ENCODE measurements at regions not wholly inside any gene's neighbourhood (a gene's known extent, or its start where the extent isn't known, plus 50 kb on each side); places are given as distances from the start of the nearest gene placed in this dataset.

GRCh38 chr18:51363384-51363783 is 165.9 kb upstream of the MEX3C start:
- Histone ChIP-seq H3K36me3 (replicated peaks) (no peaks in the 10 kb centered on the region), H3K4me3 (ENCODE audit: low read depth, low read length) (no peak overlapping the region), H3K27ac (no peak overlapping the region), H3K27me3 (replicated peaks) (no peaks in the 10 kb centered on the region)
- DNase-seq: no peak
- in situ Hi-C loops (cut with HindIII; ENCODE audit: low pct_ligation_motif_present, low sequenced_read_pairs): no loop called here
- TF ChIP-seq CTCF (IDR thresholded peaks at IDR 0.05; ENCODE audit: low read depth, low read length, missing control alignments): no peak

- H3K27ac ChIP-seq: no peak overlapping the region
- H3K27me3 ChIP-seq (replicated peaks): no peaks in the 10 kb centered on the region
- in situ Hi-C loops (cut with HindIII; ENCODE audit: low pct_ligation_motif_present, low sequenced_read_pairs): no loop called here
- no peak for DNase-seq
- H3K36me3 ChIP-seq (replicated peaks): no peaks in the 10 kb centered on the region
- no peak for TF ChIP-seq CTCF (IDR thresholded peaks at IDR 0.05; ENCODE audit: low read depth, low read length, missing control alignments)
- H3K4me3 ChIP-seq (ENCODE audit: low read depth, low read length): no peak overlapping the region
These were observed 173.5 kb upstream of the MEX3C start for GRCh38 chr18:51370996-51371395.

- no peak for DNase-seq
- in situ Hi-C loops (cut with HindIII; ENCODE audit: low pct_ligation_motif_present, low sequenced_read_pairs): no loop called here
- no peak overlapping the region for H3K4me3 ChIP-seq (ENCODE audit: low read depth, low read length)
- no peak for TF ChIP-seq CTCF (IDR thresholded peaks at IDR 0.05; ENCODE audit: low read depth, low read length, missing control alignments)
- H3K27ac ChIP-seq: no peak overlapping the region
- H3K36me3 ChIP-seq (replicated peaks): no peaks in the 10 kb centered on the region
- no peaks in the 10 kb centered on the region for H3K27me3 ChIP-seq (replicated peaks)
These were observed 174.4 kb upstream of the MEX3C start for GRCh38 chr18:51371929-51372328.

- no peaks in the 10 kb centered on the region for H3K27me3 ChIP-seq (replicated peaks)
- H3K27ac ChIP-seq: no peak overlapping the region
- in situ Hi-C loops (cut with HindIII; ENCODE audit: low pct_ligation_motif_present, low sequenced_read_pairs): no loop called here
- H3K4me3 ChIP-seq (ENCODE audit: low read depth, low read length): no peak overlapping the region
- DNase-seq: no peak
- no peaks in the 10 kb centered on the region for H3K36me3 ChIP-seq (replicated peaks)
- no peak for TF ChIP-seq CTCF (IDR thresholded peaks at IDR 0.05; ENCODE audit: low read depth, low read length, missing control alignments)
These were observed 184.6 kb upstream of the MEX3C start for GRCh38 chr18:51382081-51382480.

GRCh38 chr18:51383116-51383515 is 185.6 kb upstream of the MEX3C start:
- no peak overlapping the region for H3K4me3 ChIP-seq (ENCODE audit: low read depth, low read length)
- no peak for TF ChIP-seq CTCF (IDR thresholded peaks at IDR 0.05; ENCODE audit: low read depth, low read length, missing control alignments)
- H3K36me3 ChIP-seq (replicated peaks): no peaks in the 10 kb centered on the region
- no peak for DNase-seq
- no peaks in the 10 kb centered on the region for H3K27me3 ChIP-seq (replicated peaks)
- no peak overlapping the region for H3K27ac ChIP-seq
- in situ Hi-C loops (cut with HindIII; ENCODE audit: low pct_ligation_motif_present, low sequenced_read_pairs): no loop called here

- H3K27ac ChIP-seq: no peak overlapping the region
- peak; percentile 62 for DNase-seq
- H3K36me3 ChIP-seq (replicated peaks): no peaks in the 10 kb centered on the region
- in situ Hi-C loops (cut with HindIII; ENCODE audit: low pct_ligation_motif_present, low sequenced_read_pairs): no loop called here
- H3K4me3 ChIP-seq (ENCODE audit: low read depth, low read length): no peak overlapping the region
- no peak for TF ChIP-seq CTCF (IDR thresholded peaks at IDR 0.05; ENCODE audit: low read depth, low read length, missing control alignments)
- H3K27me3 ChIP-seq (replicated peaks): no peaks in the 10 kb centered on the region
These were observed 186.2 kb upstream of the MEX3C start for GRCh38 chr18:51383711-51384110.

All from brain microvascular endothelial cell (primary cell).